Right ventricle myocardium inferior (tissue), 1 donor: ENCODE measurements at regions not wholly inside any gene's neighbourhood (a gene's known extent, or its start where the extent isn't known, plus 50 kb on each side); places are given as distances from the start of the nearest gene placed in this dataset.
"Not testable (repeated sequence)": the region's sequence is repeated elsewhere in the genome, so short reads cannot be mapped to it uniquely, and the experiment has no call there.

Experiments
- ATAC-seq: fragments of 200-7000 bp; cut with Tn5 transposase; one replicate; pipeline ENCODE4 v1.9.1; 2020; ENCODE audit warnings: mild to moderate bottlenecking, moderate library complexity
- DNase-seq: peaks from one replicate; pipeline ENCODE4 v3.0.0; 2021; ENCODE audit errors: missing footprints
- intact Hi-C: fragments of 100-400 bp; cut with DNase I; formaldehyde crosslinking; loops from one replicate; pipeline ENCODE4 v1.11.0; 2022
- donor health status: DM: no; HTN: yes; CAD: no; lungs with severe emphysema.

GRCh38 chr3:39725321-39725720 lies 84.1 kb upstream of the MYRIP start:
- DNase-seq (no peak), ATAC-seq (no peak)
- intact Hi-C loops: loop anchor here (10.0 kb wide), 1 partner anchor 589 kb away; no protein-coding TSS in a partner anchor

DNA sequence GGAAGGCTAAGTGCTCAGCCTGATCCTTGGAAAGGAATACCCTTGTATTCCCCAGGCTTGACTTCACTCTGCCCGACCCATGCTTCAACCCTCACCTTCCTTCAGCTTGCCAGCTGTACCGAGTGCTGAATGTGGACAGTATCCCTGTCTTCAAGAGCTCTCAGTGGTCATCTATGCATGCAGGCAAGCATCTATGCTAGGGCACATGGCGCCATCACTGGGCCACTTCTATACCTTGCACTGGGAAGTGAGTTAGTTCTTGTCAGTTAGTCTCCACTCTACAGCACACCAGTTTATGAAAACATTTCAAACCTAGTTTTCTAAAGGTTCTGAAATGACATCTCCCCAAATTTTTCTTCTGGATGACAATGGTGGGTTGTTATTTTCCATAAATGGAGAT lies 82.0 kb upstream of the MYRIP start:
- no peak for ATAC-seq
- intact Hi-C loops: loop anchor here (10.0 kb wide), 1 partner anchor 587 kb away; no protein-coding TSS in a partner anchor
- DNase-seq: no peak

DNA sequence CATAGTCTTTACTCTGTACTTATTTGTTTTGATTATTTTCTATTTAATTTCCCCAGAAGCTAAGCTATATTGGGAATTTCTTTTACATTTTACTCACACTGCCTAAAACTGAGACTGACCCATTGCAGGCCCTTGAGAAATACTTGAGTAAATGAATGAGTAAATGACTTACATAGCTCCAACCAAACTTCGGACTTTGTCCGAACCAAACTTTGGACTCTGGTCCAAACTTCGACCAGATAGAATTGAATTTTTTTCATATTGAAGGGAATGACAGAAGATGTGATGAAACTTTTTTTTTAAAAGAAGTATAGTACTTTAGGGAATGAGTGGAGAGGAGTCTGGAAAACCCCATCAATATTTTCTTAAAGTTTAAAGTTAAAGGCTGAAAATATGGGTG lies 75.6 kb upstream of the MYRIP start:
- ATAC-seq (no peak), DNase-seq (no peak)
- intact Hi-C loops: no loop called here

DNA sequence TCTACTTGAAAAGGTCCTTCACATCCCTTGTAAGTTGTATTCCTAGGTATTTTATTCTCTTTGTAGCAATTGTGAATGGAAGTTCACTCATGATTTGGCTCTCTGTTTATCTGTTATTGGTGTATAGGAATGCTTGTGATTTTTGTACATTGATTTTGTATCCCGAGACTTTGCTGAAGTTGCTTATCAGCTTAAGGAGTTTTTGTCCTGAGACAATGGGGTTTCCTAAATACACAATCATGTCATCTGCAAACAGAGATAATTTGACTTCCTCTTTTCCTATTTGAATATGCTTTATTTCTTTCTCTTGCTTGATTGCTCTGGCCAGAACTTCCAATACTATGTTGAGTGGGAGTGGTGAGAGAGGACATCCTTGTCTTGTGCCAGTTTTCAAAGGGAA lies 69.8 kb upstream of the MYRIP start:
- ATAC-seq, intact Hi-C loops, DNase-seq: not testable (repeated sequence)

DNA sequence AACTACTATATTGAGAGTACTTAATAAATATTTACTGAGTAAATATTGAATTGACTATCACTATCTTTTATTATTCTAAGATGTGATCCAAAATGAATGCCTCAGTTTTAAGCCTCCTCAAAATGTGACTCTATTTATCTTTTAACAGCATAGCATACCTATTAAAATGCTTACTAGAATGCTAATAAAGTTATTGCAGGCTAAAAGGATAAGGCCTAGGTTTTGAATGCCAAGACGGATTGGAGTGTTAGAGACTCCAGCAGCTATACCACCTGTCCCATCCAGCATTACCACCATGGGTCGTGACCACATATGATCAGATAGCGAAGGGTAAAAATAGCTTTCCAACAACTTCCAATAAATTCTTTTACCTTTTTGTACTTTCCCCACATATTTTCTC lies 64.7 kb upstream of the MYRIP start:
- no peak for ATAC-seq
- DNase-seq: no peak
- intact Hi-C loops: no loop called here

DNA sequence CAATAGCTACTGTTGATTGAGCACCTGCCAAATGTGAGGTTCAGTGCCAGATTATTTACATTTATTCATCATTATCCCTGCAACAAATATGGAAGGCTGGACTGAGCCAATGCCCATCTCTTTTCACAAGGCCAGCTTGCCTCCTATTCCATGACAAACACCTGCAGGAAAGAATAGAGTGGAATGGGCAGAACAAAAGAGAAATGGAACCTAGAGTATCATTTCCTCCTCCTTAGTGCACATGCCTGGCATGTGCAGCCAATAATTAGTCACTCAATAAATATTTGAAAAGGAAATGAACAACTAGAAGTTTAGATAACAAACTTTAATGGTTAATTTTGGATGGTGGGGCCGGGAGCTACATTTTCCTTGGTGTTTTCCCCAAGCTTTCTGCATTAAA lies 61.4 kb upstream of the MYRIP start:
- DNase-seq (no peak), ATAC-seq (no peak)
- intact Hi-C loops: no loop called here

DNA sequence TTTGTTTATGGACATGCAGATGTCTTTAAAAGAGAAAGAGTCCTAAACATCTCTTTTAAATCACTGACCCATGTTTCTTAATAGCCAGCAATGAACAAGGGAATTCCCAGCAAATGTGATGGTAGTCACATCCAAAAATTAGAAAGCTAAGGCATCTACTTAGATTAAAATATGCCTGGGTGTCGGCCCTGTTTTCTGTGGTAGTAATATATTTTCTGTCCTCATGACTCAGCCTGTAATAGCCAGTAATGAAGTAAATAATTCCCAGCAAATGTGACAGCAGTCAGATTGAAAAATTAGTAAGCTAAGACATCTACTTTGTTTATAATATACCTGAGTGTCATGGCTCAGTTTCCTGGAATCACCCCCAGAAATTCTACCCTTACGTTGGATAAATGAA lies 60.6 kb upstream of the MYRIP start:
- DNase-seq (no peak), ATAC-seq (no peak)
- intact Hi-C loops: no loop called here

- ATAC-seq (no peak), DNase-seq (no peak)
- intact Hi-C loops: no loop called here
Measured at GRCh38 chr3:39750712-39751111, 58.7 kb upstream of the MYRIP start.

DNA sequence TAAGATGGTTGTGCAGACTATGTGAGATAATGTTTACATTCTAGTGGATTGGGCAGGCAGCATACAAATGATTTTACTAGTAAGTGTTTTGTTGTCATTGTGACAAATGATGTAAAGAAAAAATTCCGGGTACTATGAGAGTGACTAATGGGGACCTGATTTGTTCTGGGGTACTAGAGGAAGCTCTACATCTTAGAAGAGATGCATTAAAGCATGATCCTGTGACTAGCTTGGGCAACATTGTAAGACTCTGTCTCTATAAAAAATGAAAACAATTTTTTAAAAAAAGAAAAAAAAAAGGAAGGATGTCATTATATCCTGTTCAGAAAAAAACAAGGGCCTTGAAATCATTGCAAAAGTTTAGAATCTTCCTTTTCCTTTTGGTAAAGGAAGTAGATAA lies 58.1 kb upstream of the MYRIP start:
- intact Hi-C loops: no loop called here
- no peak for DNase-seq
- no peak for ATAC-seq

- DNase-seq (no peak), ATAC-seq (no peak)
- intact Hi-C loops: no loop called here
Measured at GRCh38 chr3:39752019-39752637, 57.3 kb upstream of the MYRIP start.

GRCh38 chr3:39752751-39753150 lies 56.7 kb upstream of the MYRIP start:
- no peak for DNase-seq
- ATAC-seq: no peak
- intact Hi-C loops: no loop called here

DNA sequence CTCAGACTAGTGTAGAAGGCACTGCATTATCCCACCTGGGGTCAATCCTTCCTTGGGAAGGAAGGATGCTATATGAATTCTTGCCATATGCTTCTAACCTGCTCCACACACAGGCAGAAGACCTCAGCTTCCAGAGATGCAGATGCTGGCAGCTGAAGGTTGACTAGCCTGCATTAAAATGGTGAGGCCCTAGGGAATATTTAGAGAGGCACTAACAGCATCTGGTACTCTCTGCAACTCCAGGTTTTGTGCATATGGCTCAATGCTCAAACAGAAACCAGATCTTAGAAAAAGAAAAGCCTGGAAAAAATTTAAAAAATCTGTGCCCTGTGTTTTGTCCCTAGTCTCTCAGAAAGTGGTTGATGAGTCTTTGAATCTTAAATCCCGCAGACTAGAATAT lies 56.0 kb upstream of the MYRIP start:
- intact Hi-C loops: no loop called here
- ATAC-seq (no peak), DNase-seq (no peak)

DNA sequence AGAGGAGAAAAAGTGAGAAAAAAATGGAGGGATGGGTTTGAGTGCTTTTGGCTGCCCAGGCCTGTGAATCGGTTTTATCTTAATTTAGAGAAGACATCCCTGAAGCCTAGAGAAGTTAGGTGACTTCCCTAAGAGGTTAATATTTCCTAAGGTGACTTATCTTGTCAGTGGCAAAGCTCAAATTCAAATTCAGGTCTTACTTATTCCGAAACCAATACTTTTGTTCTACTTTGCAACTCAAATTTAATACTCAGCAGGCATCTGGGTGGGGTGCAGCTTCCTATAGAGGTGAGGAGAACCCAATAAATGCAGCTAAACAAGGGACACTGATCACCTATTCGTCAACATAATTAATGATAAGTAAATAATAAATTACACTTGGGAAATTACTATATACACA lies 54.9 kb upstream of the MYRIP start:
- no peak for ATAC-seq
- no peak for DNase-seq
- intact Hi-C loops: no loop called here

DNA sequence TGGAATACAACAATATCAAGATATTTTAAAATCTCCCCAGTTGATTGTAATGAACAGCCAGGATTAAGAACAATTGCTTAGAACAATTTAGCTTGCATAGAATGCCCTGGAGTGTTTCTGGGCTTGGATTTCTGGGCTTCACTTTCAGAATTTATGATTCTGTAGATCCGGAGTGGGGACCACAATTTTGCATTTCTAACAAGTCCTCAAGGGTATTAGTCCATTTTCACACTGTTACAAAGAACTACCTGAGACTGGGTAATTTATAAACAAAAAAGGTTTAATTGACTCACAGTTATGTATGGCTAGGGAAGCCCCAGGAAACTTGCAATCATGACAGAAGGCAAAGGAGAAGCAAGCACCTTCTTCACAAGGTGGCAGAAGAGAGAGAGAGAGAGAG lies 54.3 kb upstream of the MYRIP start:
- ATAC-seq (no peak), DNase-seq (no peak)
- intact Hi-C loops: no loop called here

- ATAC-seq (no peak), DNase-seq (no peak)
- intact Hi-C loops: no loop called here
Measured at GRCh38 chr3:39757307-39757706, 52.1 kb upstream of the MYRIP start.
